ENCODE measurements at regions not wholly inside any gene's neighbourhood (a gene's known extent, or its start where the extent isn't known, plus 50 kb on each side); places are given as distances from the start of the nearest gene placed in this dataset.

GRCh38 chr2:67499989-67500388 is 102.9 kb downstream of the ETAA1 start (continued):
- no peak for TF ChIP-seq MYBL2 (CRISPR knock-in tag; IDR thresholded peaks at IDR 0.05)
- no peak for TF ChIP-seq TEAD4 (CRISPR knock-in tag; IDR thresholded peaks at IDR 0.05)
- TF ChIP-seq ATF6 (CRISPR knock-in tag; IDR thresholded peaks at IDR 0.05) = no peak

GRCh38 chr2:67500541-67500940 is 103.4 kb downstream of the ETAA1 start:
- no peak overlapping the region for H3K4me3 Mint-ChIP-seq
- no peaks in the 10 kb centered on the region for H3K36me3 Mint-ChIP-seq
- H3K9me3 Mint-ChIP-seq = no peaks in the 10 kb centered on the region
- ChIA-PET POLR2A (no interaction called here), CTCF (interaction anchor here (0.5 kb wide), 1 partner anchor 42 kb away, joined by 4 read pairs; no protein-coding TSS in a partner anchor)
- peaks cover 4% of the 10 kb centered on the region; the same call in 1 of the 2 replicates for H3K4me1 Mint-ChIP-seq
- no peak for TF ChIP-seq IRF1 (CRISPR knock-in tag; IDR thresholded peaks at IDR 0.05)
- no peak for TF ChIP-seq SP1 (CRISPR knock-in tag; conservative IDR thresholded peaks at IDR 0.05)
- TF ChIP-seq CREB1 (CRISPR knock-in tag; IDR thresholded peaks at IDR 0.05) = no peak
- no peak for TF ChIP-seq ZNF232 (CRISPR knock-in tag; IDR thresholded peaks at IDR 0.05)
- TF ChIP-seq ZMAT4 (CRISPR knock-in tag; IDR thresholded peaks at IDR 0.05) = no peak
- TF ChIP-seq NFYB (CRISPR knock-in tag; conservative IDR thresholded peaks at IDR 0.05; ENCODE audit: low read depth) = no peak
- TF ChIP-seq MAX (CRISPR knock-in tag; IDR thresholded peaks at IDR 0.05) = no peak
- no peak for TF ChIP-seq EMX1 (CRISPR knock-in tag; IDR thresholded peaks at IDR 0.05)
- no peak for TF ChIP-seq RORB (CRISPR knock-in tag; IDR thresholded peaks at IDR 0.05)
- no peak for TF ChIP-seq E2F1 (CRISPR knock-in tag; IDR thresholded peaks at IDR 0.05)
- TF ChIP-seq IRF2 (CRISPR knock-in tag; IDR thresholded peaks at IDR 0.05; ENCODE audit: borderline replicate concordance, low read depth) = no peak
- TF ChIP-seq RELA (CRISPR knock-in tag; IDR thresholded peaks at IDR 0.05; ENCODE audit: borderline replicate concordance) = no peak
- TF ChIP-seq TEAD4 (CRISPR knock-in tag; IDR thresholded peaks at IDR 0.05) = no peak
- no peak for TF ChIP-seq MLX (CRISPR knock-in tag; IDR thresholded peaks at IDR 0.05)
- no peak for TF ChIP-seq CREM (CRISPR knock-in tag; IDR thresholded peaks at IDR 0.05)
- no peak for TF ChIP-seq MXD4 (CRISPR knock-in tag; IDR thresholded peaks at IDR 0.05; ENCODE audit: borderline replicate concordance)
- no peak for TF ChIP-seq ETV6 (CRISPR knock-in tag; IDR thresholded peaks at IDR 0.05)
- no peak for TF ChIP-seq TCF7 (CRISPR knock-in tag; IDR thresholded peaks at IDR 0.05; ENCODE audit: low read depth)
- ATAC-seq (no peak), DNase-seq (ENCODE audit: low spot score) (no peak)
- H3K27me3 Mint-ChIP-seq (ENCODE audit: low read depth) = no peaks in the 10 kb centered on the region; the same call in none of the 2 replicates
- H3K27ac Mint-ChIP-seq = no peak overlapping the region
